IMR-90 (cell line): ENCODE measurements at regions not wholly inside any gene's neighbourhood (a gene's known extent, or its start where the extent isn't known, plus 50 kb on each side); places are given as distances from the start of the nearest gene placed in this dataset.

ENCODE experiments used
- ATAC-seq: fragments of 200-7000 bp; cut with Tn5 transposase; 2 replicates; pipeline ENCODE4 v1.9.1; 2020; ENCODE audit warnings: low read depth, mild to moderate bottlenecking, moderate library complexity
- BruUV-seq: library from RNA; stranded (reverse); fragments of 400-500 nt; replicated peaks from 2 replicates; lab custom pipeline; 2021; lab: Mats Ljungman, UMichigan
- CTCF ChIA-PET: fragments of 300-600 bp; formaldehyde crosslinking; extraction: SDS; loops from one replicate; lab custom pipeline; 2021; ENCODE audit warnings: antibody characterized with exemption; lab: Yijun Ruan, JAX
- POLR2A ChIA-PET: fragments of 300-600 bp; sonication (Branson Sonifier 250); formaldehyde crosslinking; loops from one replicate; lab custom pipeline; 2022; ENCODE audit warnings: antibody characterized with exemption; ENCODE audit not compliant: unreplicated experiment; lab: Charles Lee
- DNase-seq: peaks from one replicate; pipeline ENCODE4 v3.0.0; 2013
- H2AFZ ChIP-seq: replicated peaks from 2 replicates; pipeline ENCODE3; 2013; ENCODE audit warnings: low read length, mild to moderate bottlenecking; ENCODE audit not compliant: poor library complexity
- H2AK5ac ChIP-seq: 2 replicates; pipeline ENCODE4 v1.6.1; 2013; ENCODE audit warnings: low read depth, low read length, inconsistent platforms
- H2AK9ac ChIP-seq: replicated peaks from 2 replicates; pipeline ENCODE3; 2013; ENCODE audit warnings: mild to moderate bottlenecking, low read depth, low read length, moderate library complexity; ENCODE audit not compliant: poor library complexity
- H2BK120ac ChIP-seq: 2 replicates; pipeline ENCODE4 v1.6.1; 2013; ENCODE audit warnings: low read depth, low read length, inconsistent platforms
- H2BK15ac ChIP-seq: 3 replicates; pipeline ENCODE4 v1.6.1; 2013; ENCODE audit warnings: low read depth, low read length, inconsistent platforms
- H2BK20ac ChIP-seq: 2 replicates; pipeline ENCODE4 v1.6.1; 2013; ENCODE audit warnings: low read depth, mild to moderate bottlenecking, inconsistent platforms, low read length, moderate library complexity
- H2BK5ac ChIP-seq: 2 replicates; pipeline ENCODE4 v1.6.1; 2013; ENCODE audit warnings: mild to moderate bottlenecking, low read depth, low read length, inconsistent platforms; ENCODE audit not compliant: poor library complexity, severe bottlenecking
- H3K14ac ChIP-seq: replicated peaks from 2 replicates; pipeline ENCODE4 v1.6.1; 2013; ENCODE audit warnings: low read depth, low read length, inconsistent platforms
- H3K18ac ChIP-seq: 2 replicates; pipeline ENCODE4 v1.6.1; 2013; ENCODE audit warnings: low read depth, low read length, control low read depth
- H3K23ac ChIP-seq: 2 replicates; pipeline ENCODE4 v1.6.1; 2013; ENCODE audit warnings: low read depth, low read length, inconsistent platforms
- H3K27ac ChIP-seq: 2 replicates; pipeline ENCODE4 v1.5.1; 2013; ENCODE audit warnings: mild to moderate bottlenecking, control low read depth, low read length; ENCODE audit not compliant: insufficient read depth
- H3K27me3 ChIP-seq: 2 replicates; pipeline ENCODE4 v1.6.1; 2013; ENCODE audit warnings: low read length; ENCODE audit not compliant: control insufficient read depth, insufficient read depth
- H3K36me3 ChIP-seq: 2 replicates; pipeline ENCODE4 v1.6.1; 2013; ENCODE audit warnings: low read length, mixed read lengths; ENCODE audit not compliant: control insufficient read depth, insufficient read depth
- H3K4ac ChIP-seq: 2 replicates; pipeline ENCODE4 v1.6.1; 2013; ENCODE audit warnings: low read depth, low read length, inconsistent platforms
- H3K4me1 ChIP-seq: 2 replicates; pipeline ENCODE4 v1.6.1; 2013; ENCODE audit warnings: low read length, mixed read lengths; ENCODE audit not compliant: control insufficient read depth, insufficient read depth
- H3K4me2 ChIP-seq: 2 replicates; pipeline ENCODE4 v1.6.1; 2013; ENCODE audit warnings: low read depth, mild to moderate bottlenecking, control low read depth, low read length, moderate library complexity
- H3K4me3 ChIP-seq: 2 replicates; pipeline ENCODE4 v1.5.1; 2013; ENCODE audit warnings: low read depth, mild to moderate bottlenecking, control low read depth, low read length, moderate library complexity; ENCODE audit not compliant: insufficient read depth
- H3K56ac ChIP-seq: 2 replicates; pipeline ENCODE4 v1.6.1; 2013; ENCODE audit warnings: low read length, inconsistent platforms; ENCODE audit not compliant: insufficient read depth; ENCODE audit errors: extremely low read depth
- H3K79me1 ChIP-seq, 2 experiments: 2 replicates each; pipeline ENCODE4 v1.6.1; 2013; ENCODE audit warnings: low read length in 2 of 2, inconsistent platforms in 1 of 2, low read depth in 1 of 2
- H3K9ac ChIP-seq: 2 replicates; pipeline ENCODE4 v1.6.1; 2013; ENCODE audit warnings: low read depth, low read length, control low read depth
- H3K9me1 ChIP-seq: 2 replicates; pipeline ENCODE4 v1.6.1; 2013; ENCODE audit warnings: low read length, inconsistent platforms; ENCODE audit not compliant: insufficient read depth
- H3K9me3 ChIP-seq: 2 replicates; pipeline ENCODE4 v1.6.1; 2013; ENCODE audit warnings: low read length; ENCODE audit not compliant: control insufficient read depth, insufficient read depth
- H4K20me1 ChIP-seq: 2 replicates; pipeline ENCODE4 v1.6.1; 2013; ENCODE audit warnings: low read length, inconsistent platforms; ENCODE audit not compliant: insufficient read depth
- H4K5ac ChIP-seq: 2 replicates; pipeline ENCODE4 v1.6.1; 2013; ENCODE audit warnings: mild to moderate bottlenecking, low read depth, low read length, control low read depth
- H4K8ac ChIP-seq, 2 experiments: 2 replicates each; pipeline ENCODE4 v1.6.1; 2013; ENCODE audit warnings: low read depth in 2 of 2, low read length in 2 of 2, control low read depth in 1 of 2, inconsistent platforms in 1 of 2
- H4K91ac ChIP-seq: 2 replicates; pipeline ENCODE4 v1.6.1; 2013; ENCODE audit warnings: low read depth, low read length, inconsistent platforms; ENCODE audit not compliant: insufficient read depth
- CEBPB ChIP-seq: IDR thresholded peaks from 2 replicates; pipeline ENCODE4 v1.6.1; 2012; ENCODE audit warnings: low read depth, low read length, improper control_type of control experiment
- CHD1 ChIP-seq: IDR thresholded peaks from 2 replicates; pipeline ENCODE4 v1.6.1; 2012; ENCODE audit warnings: low read depth, low read length, improper control_type of control experiment
- CTCF ChIP-seq: conservative IDR thresholded peaks from 2 replicates; pipeline ENCODE4 v1.5.1; 2012; ENCODE audit warnings: mild to moderate bottlenecking, low read depth, low read length, improper control_type of control experiment
- FOS ChIP-seq: fragments of 150-350 bp; IDR thresholded peaks from 2 replicates; pipeline ENCODE4 v1.6.1; 2016; ENCODE audit warnings: low read depth, low read length
- MAFK ChIP-seq: IDR thresholded peaks from 2 replicates; pipeline ENCODE4 v1.6.1; 2012; ENCODE audit warnings: low read depth, low read length, improper control_type of control experiment
- MAZ ChIP-seq: IDR thresholded peaks from 2 replicates; pipeline ENCODE4 v1.6.1; 2012; ENCODE audit warnings: low read depth, mild to moderate bottlenecking, low read length, improper control_type of control experiment, moderate library complexity, borderline replicate concordance
- NFE2L2 ChIP-seq: fragments of 150-350 bp; IDR thresholded peaks from 2 replicates; pipeline ENCODE4 v1.6.1; 2016; ENCODE audit warnings: low read depth, mild to moderate bottlenecking, low read length
- POLR2A ChIP-seq: IDR thresholded peaks from 2 replicates; pipeline ENCODE4 v1.6.1; 2012; ENCODE audit warnings: mild to moderate bottlenecking, low read depth, low read length
- RAD21 ChIP-seq: IDR thresholded peaks from 2 replicates; pipeline ENCODE4 v1.6.1; 2012; ENCODE audit warnings: low read length, improper control_type of control experiment
- RCOR1 ChIP-seq: IDR thresholded peaks from 2 replicates; pipeline ENCODE4 v1.6.1; 2012; ENCODE audit warnings: mild to moderate bottlenecking, low read length, improper control_type of control experiment; ENCODE audit not compliant: insufficient replicate concordance
- RFX5 ChIP-seq: IDR thresholded peaks from 2 replicates; pipeline ENCODE4 v1.8.0; 2012; ENCODE audit warnings: low read depth, mild to moderate bottlenecking, low read length, moderate library complexity
- SMC3 ChIP-seq: fragments of 150-350 bp; IDR thresholded peaks from 2 replicates; pipeline ENCODE4 v1.6.1; 2016; ENCODE audit warnings: low read depth, mild to moderate bottlenecking, antibody characterized with exemption, low read length, moderate library complexity
- WGBS, 2 experiments: methylation state at CpG; one replicate each; pipeline versions ENCODE4 v1.1.5 to v1.1.7; 2013; ENCODE audit warnings: missing lambda C conversion rate in 2 of 2; ENCODE audit not compliant: insufficient read length in 1 of 2; ENCODE audit errors: extremely low coverage in 2 of 2; 5-methylcytosine and 5-hydroxymethylcytosine counted together
- dilution Hi-C: fragments of 300-500 bp; cut with HindIII; formaldehyde crosslinking; loops from one replicate; pipeline ENCODE4 v1.14.3; 2018; ENCODE audit warnings: low sequenced_read_pairs; ENCODE audit not compliant: unreplicated experiment
- in situ Hi-C: fragments of 300-500 bp; cut with MboI; formaldehyde crosslinking; loops from 3 replicates; pipeline ENCODE4 v1.14.3; 2019; ENCODE audit warnings: low sequenced_read_pairs, inconsistent platforms, mixed read lengths
- intact Hi-C: fragments of 100-400 bp; cut with micrococcal nuclease; formaldehyde crosslinking; loops from 2 replicates; pipeline ENCODE4 v1.10.0; 2022
- TF ChIP-seq, protein P1 (sequence below): fragments of 150-350 bp; IDR thresholded peaks from 2 replicates; pipeline ENCODE4 v1.6.1; 2016; ENCODE audit warnings: low read depth, mild to moderate bottlenecking, low read length, moderate library complexity, borderline replicate concordance
- TF ChIP-seq, protein P2 (sequence below): fragments of 150-350 bp; IDR thresholded peaks from 2 replicates; pipeline ENCODE4 v1.6.1; 2017; ENCODE audit warnings: mild to moderate bottlenecking, antibody characterized with exemption, low read length, low read depth

DNA sequence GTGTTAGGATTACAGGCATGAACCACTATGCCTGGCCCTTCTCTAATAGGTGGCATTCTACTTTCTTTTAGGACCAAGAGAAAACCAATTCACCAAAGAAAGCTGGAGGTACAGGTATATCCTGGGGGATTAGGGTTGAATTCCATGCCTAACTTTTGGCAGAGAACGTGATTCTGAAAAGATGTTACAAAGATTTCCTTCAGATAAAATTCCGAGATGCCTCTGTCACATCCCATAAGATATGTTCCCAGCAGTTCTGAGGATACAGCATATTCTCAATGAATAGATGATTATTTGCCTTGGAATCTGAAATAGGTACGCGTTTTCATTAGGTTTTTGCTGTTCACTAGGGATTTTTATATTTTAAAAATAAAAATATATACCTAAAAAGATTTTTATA is 111.9 kb upstream of the KRAS start:
- ATAC-seq = no peak
- no peak overlapping the region for H3K4ac ChIP-seq
- no peak overlapping the region for H2BK20ac ChIP-seq
- H3K4me1 ChIP-seq = no peaks in the 10 kb centered on the region
- H3K23ac ChIP-seq = no peak overlapping the region
- intact Hi-C loops (no loop called here), dilution Hi-C loops (no loop called here), in situ Hi-C loops (no loop called here)
- H3K9me1 ChIP-seq = no peaks in the 10 kb centered on the region
- H3K79me1 ChIP-seq = no peaks in the 10 kb centered on the region
- H3K27me3 ChIP-seq = no peaks in the 10 kb centered on the region
- H4K5ac ChIP-seq = no peak overlapping the region
- no peaks in the 10 kb centered on the region for H3K9me3 ChIP-seq
- WGBS, 2 experiments = no CpG with 5 or more reads among the region's 4 CpGs
- H2BK120ac ChIP-seq = no peak overlapping the region
- ChIA-PET CTCF (no interaction called here), POLR2A (interaction anchor here (0.7 kb wide), 1 partner anchor 485 kb away, joined by 8 read pairs; no protein-coding TSS in a partner anchor)
- H2AFZ ChIP-seq = no peak overlapping the region
- H3K4me3 ChIP-seq = no peak overlapping the region
- no peak overlapping the region for H2AK9ac ChIP-seq
- no peak overlapping the region for H3K27ac ChIP-seq
- H2BK5ac ChIP-seq = no peak overlapping the region
- H3K4me2 ChIP-seq = no peak overlapping the region
- no peak overlapping the region for H2BK15ac ChIP-seq
- DNase-seq = no peak
- no peak for TF ChIP-seq CEBPB
- TF ChIP-seq MAFK = no peak
- no peak for TF ChIP-seq RCOR1
- TF ChIP-seq SMC3 = no peak
- TF ChIP-seq POLR2A = no peak
- TF ChIP-seq CHD1 = no peak
- TF ChIP-seq, protein P1, sequence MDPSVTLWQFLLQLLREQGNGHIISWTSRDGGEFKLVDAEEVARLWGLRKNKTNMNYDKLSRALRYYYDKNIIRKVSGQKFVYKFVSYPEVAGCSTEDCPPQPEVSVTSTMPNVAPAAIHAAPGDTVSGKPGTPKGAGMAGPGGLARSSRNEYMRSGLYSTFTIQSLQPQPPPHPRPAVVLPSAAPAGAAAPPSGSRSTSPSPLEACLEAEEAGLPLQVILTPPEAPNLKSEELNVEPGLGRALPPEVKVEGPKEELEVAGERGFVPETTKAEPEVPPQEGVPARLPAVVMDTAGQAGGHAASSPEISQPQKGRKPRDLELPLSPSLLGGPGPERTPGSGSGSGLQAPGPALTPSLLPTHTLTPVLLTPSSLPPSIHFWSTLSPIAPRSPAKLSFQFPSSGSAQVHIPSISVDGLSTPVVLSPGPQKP = no peak
- no peak for TF ChIP-seq FOS
- no peak for TF ChIP-seq RAD21
- no peak for TF ChIP-seq MAZ
- TF ChIP-seq, protein P2, sequence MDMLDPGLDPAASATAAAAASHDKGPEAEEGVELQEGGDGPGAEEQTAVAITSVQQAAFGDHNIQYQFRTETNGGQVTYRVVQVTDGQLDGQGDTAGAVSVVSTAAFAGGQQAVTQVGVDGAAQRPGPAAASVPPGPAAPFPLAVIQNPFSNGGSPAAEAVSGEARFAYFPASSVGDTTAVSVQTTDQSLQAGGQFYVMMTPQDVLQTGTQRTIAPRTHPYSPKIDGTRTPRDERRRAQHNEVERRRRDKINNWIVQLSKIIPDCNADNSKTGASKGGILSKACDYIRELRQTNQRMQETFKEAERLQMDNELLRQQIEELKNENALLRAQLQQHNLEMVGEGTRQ = no peak
- no peak for TF ChIP-seq RFX5
- no peak for TF ChIP-seq NFE2L2
- no peak for TF ChIP-seq CTCF
- no peak overlapping the region for H4K8ac ChIP-seq
- H3K36me3 ChIP-seq = no peaks in the 10 kb centered on the region
- no peak overlapping the region for H2AK5ac ChIP-seq
- no peak overlapping the region for H4K91ac ChIP-seq
- no peak overlapping the region for H3K9ac ChIP-seq
- no peak overlapping the region for H3K56ac ChIP-seq
- no TSS peak for BruUV-seq
- H3K18ac ChIP-seq = no peak overlapping the region
- no peaks in the 10 kb centered on the region for H4K20me1 ChIP-seq
- H3K14ac ChIP-seq = no peak overlapping the region
